ENCODE measurements at regions not wholly inside any gene's neighbourhood (a gene's known extent, or its start where the extent isn't known, plus 50 kb on each side); places are given as distances from the start of the nearest gene placed in this dataset.
"Not testable (repeated sequence)": the region's sequence is repeated elsewhere in the genome, so short reads cannot be mapped to it uniquely, and the experiment has no call there.

DNA sequence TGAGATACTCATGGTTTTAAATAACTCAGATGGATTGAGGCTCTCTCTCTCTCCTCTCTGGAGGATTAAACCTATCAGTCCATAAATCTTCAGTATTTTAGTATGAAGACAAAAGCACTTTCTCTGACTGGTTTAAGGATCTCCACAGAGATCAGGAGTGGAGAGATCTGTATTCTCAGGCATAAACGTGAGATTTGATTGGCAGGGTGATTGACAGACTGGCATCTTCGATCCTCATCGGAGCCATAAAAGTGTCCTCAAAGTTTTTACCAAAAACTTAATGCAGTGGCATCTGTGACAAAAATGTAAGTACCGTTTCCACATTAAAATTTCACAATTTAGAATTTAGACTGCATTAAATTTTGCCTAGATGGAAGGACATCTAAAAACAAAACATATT is 870.1 kb downstream of the KCNJ2 start:
- no peak for FAIRE-seq

DNA sequence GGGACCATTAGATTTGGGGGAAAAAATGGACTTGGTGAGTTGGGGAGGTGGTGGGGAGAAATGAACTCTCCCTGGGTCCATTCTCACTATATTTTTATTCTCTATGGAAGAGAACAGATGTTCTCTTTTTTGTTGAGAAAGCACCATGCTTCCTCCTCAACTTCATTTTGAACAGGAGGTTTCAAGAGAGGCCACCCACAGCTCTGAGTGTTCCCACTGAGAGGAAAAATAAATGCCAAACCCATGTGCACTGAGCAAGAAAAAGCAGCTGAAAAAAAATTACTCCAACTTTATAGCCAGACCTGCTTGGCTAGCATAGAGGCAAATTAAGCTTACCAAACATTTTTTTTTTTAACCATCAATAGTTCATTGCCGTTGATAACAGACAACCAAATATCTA is 883.6 kb downstream of the KCNJ2 start:
- no peak for FAIRE-seq

DNA sequence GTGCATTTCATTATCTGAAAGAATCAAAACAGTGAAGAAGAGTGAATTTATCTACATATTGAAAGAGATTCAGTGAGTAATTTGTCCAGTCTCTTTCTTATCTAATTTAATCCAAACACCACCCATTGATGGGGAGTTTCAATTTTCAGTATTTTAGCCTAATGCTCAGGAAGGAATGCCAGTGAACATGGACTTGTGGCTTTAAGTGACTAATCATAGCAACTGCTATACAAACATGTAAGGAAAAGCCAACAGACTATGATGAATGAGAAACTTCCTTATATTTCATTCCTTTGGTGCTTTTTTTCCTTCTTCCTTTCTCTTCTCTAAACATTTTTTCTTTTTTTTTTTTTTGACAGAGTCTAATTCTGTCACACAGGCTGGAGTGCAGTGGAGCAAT is 885.8 kb downstream of the KCNJ2 start:
- FAIRE-seq = no peak

DNA sequence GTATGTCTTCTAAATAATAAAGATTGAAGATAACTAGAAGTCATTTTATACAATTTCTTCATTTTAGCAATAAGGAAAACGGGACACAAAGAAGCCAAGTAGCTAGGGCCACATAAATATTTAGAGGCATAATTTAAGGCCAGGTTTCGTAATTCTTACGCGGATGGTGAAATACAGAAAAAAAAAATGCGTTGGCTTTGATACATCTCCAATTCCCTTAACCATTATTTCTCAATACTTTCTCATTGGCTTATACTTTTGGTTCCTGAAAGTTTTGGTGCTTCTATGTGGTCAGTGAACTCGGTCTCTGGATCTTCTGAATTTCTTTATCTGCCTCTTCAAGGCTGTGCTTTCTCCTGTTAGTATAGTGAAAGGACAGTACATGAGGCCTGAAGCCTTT is 888.1 kb downstream of the KCNJ2 start:
- FAIRE-seq = no peak

DNA sequence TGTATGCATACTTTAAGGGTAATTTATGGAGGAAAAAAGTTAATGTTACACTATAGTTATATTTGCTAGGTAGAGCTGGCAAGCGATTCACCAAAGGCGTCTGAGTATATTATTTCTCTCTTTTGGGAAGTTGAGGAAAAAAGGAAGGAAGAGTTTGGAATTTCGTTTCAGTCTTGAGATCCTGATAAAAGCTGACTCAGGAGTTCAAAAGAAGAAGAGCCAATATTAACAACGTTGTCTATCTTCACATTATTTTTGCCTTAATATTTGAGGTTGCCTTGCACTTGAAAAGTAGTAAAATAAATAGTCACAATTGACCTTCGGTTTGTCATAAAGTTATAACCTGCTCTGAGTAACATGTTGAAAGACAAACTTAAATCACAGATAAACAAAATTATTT is 888.6 kb downstream of the KCNJ2 start:
- no peak for FAIRE-seq

DNA sequence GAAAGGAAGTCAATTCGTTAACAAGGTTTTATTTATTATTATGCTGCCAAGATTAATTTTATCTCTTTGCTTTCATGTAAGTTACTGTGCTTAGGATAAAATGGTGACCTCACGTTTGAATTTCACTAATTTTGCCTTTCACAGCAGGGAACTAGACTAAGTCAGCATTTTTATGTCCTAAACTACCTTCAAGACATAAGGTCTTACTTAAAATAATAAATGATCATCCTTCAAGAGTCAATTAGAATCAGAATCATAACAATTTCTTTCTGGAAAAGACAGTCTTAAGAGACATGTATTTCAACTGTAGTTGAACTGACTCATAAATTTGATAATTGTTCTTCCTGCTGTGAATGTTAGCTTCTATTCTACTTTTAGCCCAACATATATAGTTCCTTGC is 893.8 kb downstream of the KCNJ2 start:
- FAIRE-seq = no peak

DNA sequence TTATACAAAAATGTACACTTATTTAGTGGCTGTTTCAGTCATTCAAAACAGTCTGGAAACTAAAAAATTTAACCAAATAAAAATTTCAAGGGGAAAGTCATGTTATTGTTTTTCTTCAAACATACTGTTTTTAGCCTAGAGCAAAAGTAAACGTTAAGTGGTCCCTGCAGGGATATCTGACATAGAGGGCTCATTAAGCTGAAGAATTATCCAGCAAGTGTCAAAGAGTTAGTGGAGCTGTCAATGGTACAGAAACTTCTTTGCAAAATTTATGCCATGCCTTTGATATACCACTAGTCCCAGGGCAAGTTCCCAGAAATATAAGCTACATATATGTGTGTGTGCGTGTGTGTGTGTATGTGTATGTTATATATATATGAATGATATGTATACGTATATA is 894.2 kb downstream of the KCNJ2 start:
- FAIRE-seq = no peak

DNA sequence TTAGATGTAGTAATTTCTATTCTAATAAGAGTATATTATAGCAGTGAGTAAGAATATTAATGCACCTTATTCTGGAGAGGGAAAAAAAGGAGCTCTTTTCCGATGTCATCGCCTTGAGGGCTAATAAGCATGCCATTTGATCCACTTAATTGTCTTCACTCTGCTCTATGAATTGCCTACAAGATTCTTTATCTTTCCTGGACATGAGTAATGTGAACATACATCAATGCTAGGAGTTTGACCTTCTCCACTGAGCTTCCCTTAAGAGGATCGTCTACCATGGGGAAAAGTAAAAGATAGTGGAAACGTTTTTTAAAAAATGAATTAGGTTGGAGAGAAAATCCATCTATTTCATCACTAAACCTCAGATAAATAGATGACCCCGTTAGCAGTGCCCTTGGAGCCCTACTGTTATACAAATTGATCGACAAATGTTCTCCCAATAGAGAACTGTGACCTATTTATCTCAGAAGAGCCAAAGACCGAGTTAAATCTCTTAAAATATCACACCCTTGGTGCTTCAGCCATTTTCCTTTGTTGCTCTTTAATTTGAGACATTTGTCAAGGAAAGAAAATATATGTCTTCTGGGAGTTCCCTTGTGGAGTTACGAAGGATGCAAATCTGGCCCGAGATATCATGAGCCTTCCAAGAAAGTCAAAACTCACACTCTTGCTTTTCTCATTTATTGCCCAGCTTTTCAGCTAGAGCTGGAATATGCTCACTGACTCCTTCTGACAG is 898.5 kb downstream of the KCNJ2 start:
- no peak for FAIRE-seq

DNA sequence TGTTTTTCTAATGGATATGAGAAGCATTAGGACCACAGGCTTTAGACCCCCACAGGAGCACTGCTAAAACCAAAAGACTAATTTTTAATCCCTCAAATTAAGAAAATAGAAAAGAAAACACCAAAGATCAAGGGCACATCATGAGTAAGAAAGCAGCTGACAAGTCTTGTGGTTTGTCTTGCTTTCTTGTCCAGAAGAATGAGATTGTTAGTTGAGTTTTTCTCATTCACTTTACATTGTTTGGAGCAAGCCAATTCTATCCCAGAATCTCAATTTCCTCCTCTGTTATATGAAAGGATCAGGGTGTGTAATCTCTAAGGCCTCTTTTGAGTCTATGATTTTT is 899.0 kb downstream of the KCNJ2 start:
- FAIRE-seq = no peak

DNA sequence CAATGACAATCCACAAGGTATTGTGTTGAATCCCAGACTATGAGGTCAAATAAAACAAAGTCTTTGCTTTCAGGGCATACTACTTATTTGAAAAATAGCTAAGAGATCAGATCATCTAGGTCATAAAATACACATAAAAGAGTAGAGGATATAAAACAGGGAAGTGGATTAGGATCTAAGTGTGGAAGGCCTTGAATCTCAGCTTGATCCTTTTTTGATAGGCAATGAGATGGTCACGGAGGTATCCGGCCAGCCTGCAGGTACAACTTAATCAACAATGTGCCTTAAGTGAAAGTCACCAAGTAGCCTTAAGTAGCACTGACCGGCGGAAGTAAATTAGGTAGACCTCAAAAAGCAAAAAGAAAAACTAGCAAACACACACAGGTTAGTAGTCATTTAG is 901.7 kb downstream of the KCNJ2 start:
- FAIRE-seq = no peak

DNA sequence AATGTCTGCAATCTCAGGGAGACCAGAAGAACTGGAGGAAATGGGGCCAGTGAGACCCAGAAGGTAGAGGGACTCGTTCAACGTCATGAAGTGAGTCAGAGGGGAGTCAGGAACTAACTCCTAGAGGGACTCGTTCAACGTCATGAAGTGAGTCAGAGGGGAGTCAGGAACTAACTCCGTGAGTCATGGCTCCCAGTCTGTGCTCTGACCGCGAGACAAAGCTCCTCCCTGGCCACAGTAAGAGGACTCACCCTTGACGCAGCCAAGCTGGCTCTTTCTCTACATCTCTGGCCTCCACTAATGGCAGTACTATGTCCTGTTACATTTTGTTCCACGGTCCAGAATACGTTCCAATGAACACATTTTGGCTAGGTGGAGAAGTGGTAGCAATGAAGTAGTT is 902.5 kb downstream of the KCNJ2 start:
- FAIRE-seq = no peak

DNA sequence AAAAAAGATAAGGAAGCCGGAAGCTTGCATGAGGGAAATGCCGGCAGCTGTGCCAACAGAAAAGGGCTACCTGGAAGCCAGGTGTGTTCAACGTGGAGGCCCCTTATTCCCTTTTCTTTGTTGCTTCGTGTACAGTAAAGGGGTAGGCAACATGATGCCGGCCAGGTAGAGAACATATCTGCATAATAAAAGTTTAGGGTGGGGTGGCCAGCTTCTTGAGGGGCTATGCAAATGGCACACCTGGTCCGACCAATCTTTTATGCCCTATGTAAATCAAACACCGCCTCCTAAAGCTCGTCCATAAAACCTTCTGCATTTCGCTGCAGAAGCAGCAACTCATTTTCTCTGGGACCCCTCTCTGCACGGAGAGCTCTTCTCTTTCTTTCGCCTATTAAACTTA is 911.6 kb downstream of the KCNJ2 start:
- FAIRE-seq = no peak

DNA sequence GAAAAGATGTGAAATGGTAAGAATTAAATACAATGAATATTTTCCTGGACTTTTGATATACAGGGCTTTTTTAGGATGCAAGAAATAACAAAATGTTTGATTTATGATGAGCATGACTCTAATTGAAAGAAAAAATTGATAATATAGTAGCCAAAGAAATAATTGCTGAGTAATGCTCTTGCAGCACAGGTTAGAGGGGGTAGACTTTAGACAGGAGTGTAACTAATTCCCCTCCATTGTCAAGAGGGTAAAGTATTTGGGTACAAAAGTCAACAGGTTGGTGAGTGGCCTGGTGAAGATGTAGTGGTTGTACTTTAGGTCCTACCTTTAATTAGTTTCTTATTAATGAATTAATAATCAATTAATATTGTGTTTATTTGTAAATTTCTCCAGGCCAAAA is 912.3 kb downstream of the KCNJ2 start:
- FAIRE-seq = no peak

DNA sequence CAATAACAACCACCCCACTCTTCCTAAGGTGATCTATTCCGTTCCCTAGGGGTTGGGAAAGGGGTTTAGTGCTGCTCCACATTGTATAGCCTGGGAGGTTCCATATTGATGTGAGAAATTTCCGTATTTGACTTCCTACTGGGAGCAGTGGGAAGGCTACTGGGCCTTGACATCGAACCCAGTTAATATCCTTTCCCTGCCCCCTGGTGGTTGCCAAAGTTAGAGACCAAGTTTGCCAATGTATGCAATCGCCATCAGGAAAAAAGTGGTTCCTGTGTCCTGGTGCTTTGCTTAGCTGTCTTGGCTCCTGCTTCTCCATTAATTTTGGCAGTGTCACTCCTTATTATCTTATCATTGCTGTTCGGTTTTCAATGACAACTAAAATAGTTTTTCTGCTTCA is 914.9 kb downstream of the KCNJ2 start:
- FAIRE-seq = no peak

DNA sequence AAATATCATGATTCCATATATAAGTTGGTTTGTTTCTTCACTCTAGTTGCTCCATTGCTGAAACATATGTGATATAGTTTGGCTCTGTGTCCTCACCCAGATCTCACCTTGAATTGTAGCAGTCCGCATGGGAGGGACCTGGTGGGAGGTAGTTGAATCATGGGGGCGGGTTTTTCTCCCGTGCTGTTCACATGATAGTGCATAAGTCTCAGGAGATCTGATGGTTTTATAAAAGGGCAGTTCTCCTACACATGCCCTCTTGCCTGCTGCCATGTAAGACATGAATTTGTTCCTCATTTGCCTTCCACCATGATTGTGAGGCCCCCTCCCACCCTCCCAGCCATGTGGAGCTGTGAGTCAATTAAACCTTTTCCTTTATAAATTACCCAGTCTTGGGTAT is 915.5 kb downstream of the KCNJ2 start:
- FAIRE-seq = no peak

DNA sequence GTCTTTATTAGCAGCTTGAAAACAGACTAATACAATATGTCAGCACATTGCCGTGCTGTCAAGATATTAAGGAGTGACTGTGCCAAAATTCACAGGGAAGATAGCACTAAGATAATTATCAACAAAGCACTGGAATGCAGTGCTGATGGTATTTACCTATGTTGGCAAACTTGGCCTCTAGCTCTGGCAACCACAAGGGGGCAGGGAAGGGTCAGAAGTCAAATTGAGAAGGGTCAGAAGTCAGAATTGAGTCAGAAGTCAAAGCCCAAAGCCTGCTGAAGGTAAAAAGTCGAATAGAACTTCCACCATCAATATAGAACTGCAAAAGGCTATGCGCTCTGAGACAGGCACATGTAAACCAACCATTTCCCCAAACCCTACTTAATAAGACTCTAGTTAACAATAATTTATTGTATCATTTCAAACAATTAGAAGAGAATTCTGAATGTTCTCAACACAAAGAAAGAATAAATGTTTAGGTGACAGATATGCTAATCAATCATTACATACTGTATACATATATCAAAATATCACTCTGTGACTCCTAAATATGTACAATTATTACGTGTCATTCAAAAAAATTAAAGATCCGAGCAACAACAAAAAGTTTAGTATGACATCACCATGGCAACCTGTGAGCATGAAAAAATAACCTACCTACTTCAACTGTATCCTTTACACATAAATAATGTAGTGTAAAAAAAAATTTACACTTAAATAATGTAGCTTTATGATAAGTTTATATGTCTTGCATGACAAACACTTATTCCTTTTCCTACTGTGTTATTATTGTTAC is 916.1 kb downstream of the KCNJ2 start:
- FAIRE-seq = no peak

DNA sequence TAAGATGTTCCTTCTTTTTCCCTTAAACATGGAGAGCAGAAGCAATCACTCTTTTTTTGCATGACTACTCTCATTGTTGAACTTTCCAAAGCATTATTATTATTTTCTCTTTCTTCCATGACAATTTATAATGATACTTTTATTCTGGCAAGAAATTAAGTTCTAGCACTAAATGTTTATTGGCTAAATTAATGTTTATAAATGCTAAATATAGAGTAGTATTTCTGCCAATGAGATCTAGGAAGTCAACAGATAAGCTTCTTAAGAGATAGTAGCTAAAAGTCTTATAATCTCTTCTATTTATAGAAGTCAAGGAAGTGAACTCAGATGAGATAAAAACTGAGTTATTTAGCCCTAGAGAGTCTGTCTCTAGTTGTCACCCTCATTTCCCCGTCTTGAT is 920.1 kb downstream of the KCNJ2 start:
- no peak for FAIRE-seq

DNA sequence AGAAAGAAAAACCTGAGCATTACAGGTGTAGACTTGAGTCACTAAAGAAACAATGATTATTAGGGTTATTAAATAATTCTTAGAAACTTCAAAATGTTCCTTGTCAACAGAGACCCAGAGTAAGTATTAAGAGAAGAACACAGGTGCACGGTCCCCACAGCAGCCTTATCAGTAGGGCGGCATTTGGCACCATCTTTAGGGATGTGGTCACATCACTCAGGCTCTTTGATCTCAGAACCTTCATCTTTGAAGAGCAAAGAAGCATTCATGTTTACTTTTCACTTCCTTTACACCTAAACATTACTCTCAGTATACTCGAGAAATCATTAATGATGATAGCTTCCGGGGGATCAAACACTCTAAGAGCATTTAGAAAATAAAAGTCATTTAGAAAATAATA is 928.7 kb downstream of the KCNJ2 start:
- FAIRE-seq = no peak

DNA sequence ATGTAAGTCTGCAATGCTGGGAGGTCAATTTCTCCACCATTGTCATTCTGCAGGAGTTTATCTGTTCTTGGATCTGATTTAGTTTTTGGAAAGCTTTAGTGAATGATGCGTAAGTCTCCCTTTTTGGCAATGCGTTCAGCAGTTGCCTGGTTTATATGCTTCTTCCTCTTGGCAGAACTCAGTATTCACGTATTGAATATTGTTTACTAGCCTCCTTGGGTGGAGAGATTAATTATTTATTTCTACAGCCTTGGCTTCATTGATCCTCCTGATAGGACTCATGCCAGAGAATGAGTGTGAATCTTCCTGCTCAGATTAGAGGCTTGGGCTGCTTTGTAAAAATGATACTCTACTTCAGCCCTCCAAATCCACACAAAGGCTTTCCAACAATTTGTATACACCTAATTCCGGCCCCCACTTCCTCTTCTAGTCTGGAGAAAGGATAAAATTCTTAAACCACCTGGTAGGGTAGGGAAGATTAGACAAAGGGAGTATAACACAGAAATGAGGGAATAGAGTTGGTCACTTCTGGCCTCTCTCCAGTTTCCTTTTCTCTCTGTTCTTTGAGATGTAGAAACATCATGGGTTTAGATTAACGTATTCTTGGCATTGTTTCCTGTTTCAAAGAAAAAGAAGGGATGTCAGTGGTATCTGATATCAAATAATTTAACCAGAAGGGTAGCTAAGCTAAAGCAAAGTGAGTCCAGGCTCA is 929.8 kb downstream of the KCNJ2 start:
- no peak for FAIRE-seq

DNA sequence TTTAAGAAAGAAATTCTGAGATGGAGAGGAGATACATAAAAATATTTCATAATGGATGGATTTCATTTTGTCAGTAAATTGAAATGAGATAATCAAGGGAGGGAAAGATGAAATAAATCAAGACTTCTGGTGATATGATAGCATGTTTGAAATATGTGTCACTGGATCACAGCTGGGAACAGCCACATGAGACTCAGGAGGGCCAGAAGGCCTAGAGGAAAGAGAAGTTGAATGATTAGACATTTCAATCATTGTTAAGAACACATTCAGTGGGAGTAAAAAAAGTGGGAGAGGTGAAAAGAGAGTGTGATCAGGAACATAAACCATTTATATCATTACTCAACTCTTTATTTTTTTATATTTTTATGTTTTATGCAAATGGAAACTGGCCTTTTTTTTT is 933.4 kb downstream of the KCNJ2 start:
- FAIRE-seq = no peak

DNA sequence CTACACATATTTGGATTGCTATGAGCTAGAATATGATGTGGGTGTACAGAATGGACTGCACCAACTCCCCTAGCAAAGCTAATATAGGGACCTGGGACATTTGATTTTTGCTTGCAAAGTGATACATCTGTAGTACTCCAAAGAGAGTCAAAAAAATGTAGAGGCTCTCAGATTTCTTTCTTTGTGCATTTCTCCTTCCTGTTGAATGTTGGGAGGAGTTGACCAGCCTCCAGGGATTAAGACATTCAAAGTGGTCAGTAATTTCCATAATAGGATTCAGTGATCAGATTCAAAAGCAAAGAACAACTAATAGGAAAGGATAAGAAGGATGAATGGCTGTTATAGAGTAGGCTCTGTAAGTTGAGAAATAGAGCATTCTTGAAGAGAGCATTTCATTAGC is 934.9 kb downstream of the KCNJ2 start:
- FAIRE-seq = no peak

DNA sequence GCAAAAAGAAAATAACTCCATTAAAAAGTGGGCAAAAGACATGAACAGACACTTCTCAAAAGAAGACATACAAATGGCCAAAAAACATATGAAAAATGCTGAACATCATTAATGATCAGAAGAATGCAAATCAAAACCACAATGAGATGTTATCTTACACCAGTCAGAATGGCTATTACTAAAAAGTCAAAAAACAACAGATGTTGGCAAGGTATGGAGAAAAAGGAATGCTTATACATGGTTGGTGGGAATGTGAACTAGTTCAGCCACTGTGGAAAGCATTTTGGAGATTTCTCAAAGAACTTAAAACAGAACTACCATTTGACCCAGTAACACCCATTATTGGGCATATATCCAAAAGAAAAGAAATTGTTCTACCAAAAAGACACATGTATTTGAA is 936.7 kb downstream of the KCNJ2 start:
- not testable (repeated sequence) for FAIRE-seq

DNA sequence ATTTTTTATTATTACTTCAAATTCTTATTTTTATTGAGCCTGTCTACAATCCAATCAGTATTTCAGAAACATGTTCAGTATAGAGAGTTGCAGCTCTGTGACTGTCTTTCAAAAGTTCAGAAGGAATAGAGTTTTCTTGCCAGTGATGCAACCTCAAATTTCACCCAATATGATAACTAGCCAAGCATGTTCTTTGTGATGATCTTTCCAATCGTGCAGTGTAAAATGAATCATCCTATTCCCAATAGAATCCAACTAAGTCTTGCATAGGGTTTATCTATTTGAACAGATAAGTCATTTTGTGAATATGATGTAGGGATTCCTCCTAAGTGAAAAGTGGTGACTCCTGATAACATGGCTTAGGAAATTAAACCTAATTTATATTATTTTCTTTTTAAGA is 937.8 kb downstream of the KCNJ2 start:
- no peak for FAIRE-seq

DNA sequence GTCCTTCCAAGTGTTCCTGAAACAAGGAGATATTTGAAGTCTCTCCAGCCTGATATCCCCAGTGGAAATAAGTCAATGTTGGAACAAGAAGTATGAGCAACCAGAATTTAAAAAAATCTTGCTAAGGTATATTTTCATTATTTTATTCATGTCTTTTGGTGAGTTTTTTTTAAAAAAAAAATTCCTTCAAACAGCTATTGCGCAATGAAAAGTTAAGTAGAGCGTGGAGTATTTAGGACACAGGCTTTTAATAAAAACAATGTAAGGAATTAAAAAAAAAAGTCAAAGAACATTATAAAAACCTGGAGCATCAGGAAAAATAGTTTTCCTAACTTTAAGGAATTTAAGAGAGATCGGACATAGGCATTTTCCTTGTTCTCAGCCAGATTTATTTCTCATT is 940.4 kb downstream of the KCNJ2 start:
- no peak for FAIRE-seq
